ENCODE measurements at regions not wholly inside any gene's neighbourhood (a gene's known extent, or its start where the extent isn't known, plus 50 kb on each side); places are given as distances from the start of the nearest gene placed in this dataset.

DNA sequence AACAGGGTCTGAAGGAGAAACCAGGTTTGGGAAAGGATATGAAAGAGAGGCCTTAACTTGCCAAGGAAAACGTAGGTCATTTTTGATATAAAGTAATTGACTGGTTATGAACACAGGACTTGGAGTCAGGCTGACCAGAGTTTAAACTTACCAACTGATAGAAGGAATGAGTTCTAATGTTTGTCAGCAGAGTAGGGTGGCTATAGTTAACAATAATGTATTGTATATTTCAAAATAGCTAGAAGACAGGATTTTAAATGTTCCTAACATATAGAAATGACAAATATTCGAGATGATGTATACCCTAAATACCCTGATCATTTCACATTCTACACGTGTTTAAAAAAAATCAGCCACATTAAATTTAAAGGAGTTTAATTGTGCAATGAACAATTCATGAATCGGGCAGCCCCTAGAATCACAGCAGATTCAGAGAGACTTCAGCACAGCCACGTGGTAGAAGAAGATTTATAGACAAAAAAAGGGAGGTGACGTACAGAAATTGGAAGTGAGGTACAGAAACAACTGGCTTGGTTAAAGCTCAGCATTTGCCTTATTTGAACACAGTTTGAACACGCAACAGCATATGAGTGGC is 52.5 kb upstream of the PLEKHG7 start:
- no peak for TF ChIP-seq POLR2AphosphoS5 (IDR thresholded peaks at IDR 0.05; ENCODE audit: insufficient read depth in 1 of 2, low read depth in 1 of 2)
- TF ChIP-seq, protein P1, sequence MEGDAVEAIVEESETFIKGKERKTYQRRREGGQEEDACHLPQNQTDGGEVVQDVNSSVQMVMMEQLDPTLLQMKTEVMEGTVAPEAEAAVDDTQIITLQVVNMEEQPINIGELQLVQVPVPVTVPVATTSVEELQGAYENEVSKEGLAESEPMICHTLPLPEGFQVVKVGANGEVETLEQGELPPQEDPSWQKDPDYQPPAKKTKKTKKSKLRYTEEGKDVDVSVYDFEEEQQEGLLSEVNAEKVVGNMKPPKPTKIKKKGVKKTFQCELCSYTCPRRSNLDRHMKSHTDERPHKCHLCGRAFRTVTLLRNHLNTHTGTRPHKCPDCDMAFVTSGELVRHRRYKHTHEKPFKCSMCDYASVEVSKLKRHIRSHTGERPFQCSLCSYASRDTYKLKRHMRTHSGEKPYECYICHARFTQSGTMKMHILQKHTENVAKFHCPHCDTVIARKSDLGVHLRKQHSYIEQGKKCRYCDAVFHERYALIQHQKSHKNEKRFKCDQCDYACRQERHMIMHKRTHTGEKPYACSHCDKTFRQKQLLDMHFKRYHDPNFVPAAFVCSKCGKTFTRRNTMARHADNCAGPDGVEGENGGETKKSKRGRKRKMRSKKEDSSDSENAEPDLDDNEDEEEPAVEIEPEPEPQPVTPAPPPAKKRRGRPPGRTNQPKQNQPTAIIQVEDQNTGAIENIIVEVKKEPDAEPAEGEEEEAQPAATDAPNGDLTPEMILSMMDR (IDR thresholded peaks at IDR 0.05): peak in 1 of 3 experiments; percentile 4
- Histone ChIP-seq H3K9me3 (no peaks in the 10 kb centered on the region), H3K36me3 (no peaks in the 10 kb centered on the region), H3K4me1 (peaks cover 16% of the 10 kb centered on the region), H3K27ac (no peak overlapping the region), H3K4me3 (no peak overlapping the region), H3K27me3 (no peaks in the 10 kb centered on the region)
- no peak for DNase-seq (ENCODE audit: extremely low spot score in 2 of 2)
- intact Hi-C loops (cut with DNase I): no loop called here

DNA sequence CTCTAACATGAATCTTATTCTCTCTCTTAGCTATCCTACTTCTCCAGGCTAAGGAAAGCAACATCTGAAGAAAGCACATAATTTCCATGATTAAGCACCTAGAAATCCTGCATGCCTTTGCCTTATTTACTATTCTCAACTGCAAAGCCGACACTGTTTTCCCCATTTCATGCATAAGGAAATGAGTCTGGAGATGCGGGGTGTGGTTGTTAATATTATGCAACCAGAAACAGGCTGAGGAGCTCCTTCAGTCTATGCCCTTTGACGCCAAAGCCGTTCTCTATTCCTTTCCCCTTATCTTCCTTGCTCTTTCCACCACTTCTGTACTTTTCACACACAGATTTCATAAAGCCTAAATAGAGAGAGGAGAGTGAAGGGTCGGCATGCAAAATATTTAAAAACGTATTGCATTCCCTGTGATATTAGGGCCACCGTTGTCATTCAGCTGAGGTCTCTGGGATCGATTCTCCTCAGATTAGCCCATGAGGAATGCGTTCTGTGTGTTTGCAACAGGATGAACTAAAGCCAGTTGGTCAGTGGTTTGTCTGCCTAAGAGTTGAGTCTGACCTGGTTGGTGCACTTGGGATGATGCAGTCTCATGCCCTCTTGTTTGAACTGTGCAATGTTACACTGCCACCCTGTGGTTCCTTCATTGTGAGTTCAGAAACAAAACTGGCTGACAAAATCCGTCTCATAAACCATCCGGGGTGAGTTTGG is 53.1 kb upstream of the PLEKHG7 start:
- Histone ChIP-seq H3K27ac (no peak overlapping the region), H3K4me1 (peaks cover 10% of the 10 kb centered on the region), H3K4me3 (no peak overlapping the region), H3K27me3 (no peaks in the 10 kb centered on the region), H3K36me3 (no peaks in the 10 kb centered on the region), H3K9me3 (no peaks in the 10 kb centered on the region)
- DNase-seq (ENCODE audit: extremely low spot score in 2 of 2): no peak
- intact Hi-C loops (cut with DNase I): no loop called here
- no peak for TF ChIP-seq POLR2AphosphoS5 (IDR thresholded peaks at IDR 0.05; ENCODE audit: insufficient read depth in 1 of 2, low read depth in 1 of 2)
- TF ChIP-seq, protein P1 (IDR thresholded peaks at IDR 0.05): peak; percentile 67 to 75 (median 71)

DNA sequence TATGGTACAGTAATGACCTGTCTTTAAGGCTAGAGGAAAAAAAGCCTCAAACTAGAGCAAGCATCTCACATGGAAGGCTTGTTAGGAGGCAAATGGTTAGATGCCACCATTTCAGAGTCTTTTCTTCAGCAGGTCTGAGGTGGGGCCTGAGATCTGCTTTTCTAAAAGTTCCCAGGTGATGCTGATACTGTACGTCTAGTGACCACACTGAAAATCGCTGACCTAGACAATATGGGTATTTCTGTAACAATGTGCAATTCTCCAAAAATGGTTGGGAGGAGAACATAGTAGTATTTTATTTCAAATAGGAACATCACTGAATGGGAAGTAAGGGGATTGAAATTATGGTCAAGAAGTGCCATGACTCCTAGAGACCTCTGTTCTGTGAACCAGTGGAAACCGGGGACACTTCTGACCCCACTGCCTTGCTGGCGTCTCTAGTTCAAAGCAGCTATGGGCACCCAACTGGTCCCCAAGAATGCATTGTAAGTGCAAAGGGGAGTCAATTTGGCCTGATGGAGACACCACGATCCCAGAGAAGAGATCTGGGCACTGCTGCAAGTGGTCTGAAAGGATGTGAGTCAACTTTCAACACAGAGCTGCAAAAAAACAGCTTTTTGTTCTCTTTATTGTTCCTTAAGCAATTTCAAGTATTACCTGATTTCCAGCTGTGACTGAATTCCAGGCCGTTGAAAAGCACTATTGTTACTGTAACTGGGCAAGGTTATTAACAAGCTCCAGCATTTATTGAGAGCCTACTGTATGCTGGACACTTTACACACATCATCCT is 54.4 kb upstream of the PLEKHG7 start:
- Histone ChIP-seq H3K27me3 (no peaks in the 10 kb centered on the region), H3K9me3 (no peaks in the 10 kb centered on the region), H3K4me3 (no peak overlapping the region), H3K36me3 (no peaks in the 10 kb centered on the region), H3K27ac (no peak overlapping the region), H3K4me1 (peaks cover 10% of the 10 kb centered on the region)
- intact Hi-C loops (cut with DNase I): no loop called here
- no peak for DNase-seq (ENCODE audit: extremely low spot score in 2 of 2)
- no peak for TF ChIP-seq POLR2AphosphoS5 (IDR thresholded peaks at IDR 0.05; ENCODE audit: insufficient read depth in 1 of 2, low read depth in 1 of 2)
- TF ChIP-seq, protein P1 (IDR thresholded peaks at IDR 0.05): no peak
- TF ChIP-seq POLR2A (IDR thresholded peaks at IDR 0.05): no peak

DNA sequence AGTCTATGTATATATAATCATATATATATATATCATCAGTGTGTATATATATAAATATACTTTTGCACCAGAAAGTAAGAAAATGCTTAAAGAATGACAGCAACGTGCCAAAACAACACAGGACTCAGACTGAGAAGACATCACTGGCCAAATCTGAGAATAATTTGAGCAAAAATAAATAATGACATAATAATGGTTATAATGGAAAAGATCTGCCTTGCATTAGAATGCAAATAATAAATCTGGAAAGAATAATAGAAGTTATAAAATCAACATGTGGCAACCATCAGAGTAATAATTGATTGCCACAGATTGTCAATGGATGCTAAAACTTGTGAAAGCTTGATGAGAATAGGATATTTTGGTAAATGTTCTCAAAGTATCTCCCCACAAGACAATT is 61.5 kb upstream of the PLEKHG7 start:
- no peak overlapping the region for H3K4me3 ChIP-seq
- no peak overlapping the region for H3K27ac ChIP-seq
- H3K4me1 ChIP-seq: no peaks in the 10 kb centered on the region
- DNase-seq (ENCODE audit: extremely low spot score in 2 of 2): no peak
- no peaks in the 10 kb centered on the region for H3K9me3 ChIP-seq
- H3K27me3 ChIP-seq: no peaks in the 10 kb centered on the region
- intact Hi-C loops (cut with DNase I): no loop called here
- TF ChIP-seq POLR2AphosphoS5 (IDR thresholded peaks at IDR 0.05; ENCODE audit: insufficient read depth in 1 of 2, low read depth in 1 of 2) (no peak), POLR2A (IDR thresholded peaks at IDR 0.05) (no peak)
- TF ChIP-seq, protein P1 (IDR thresholded peaks at IDR 0.05): no peak
- H3K36me3 ChIP-seq: no peaks in the 10 kb centered on the region
